Dermis blood vessel endothelial cell (primary cell): ENCODE measurements at regions not wholly inside any gene's neighbourhood (a gene's known extent, or its start where the extent isn't known, plus 50 kb on each side); places are given as distances from the start of the nearest gene placed in this dataset.
"Not testable (repeated sequence)": the region's sequence is repeated elsewhere in the genome, so short reads cannot be mapped to it uniquely, and the experiment has no call there.

Experiments
- DNase-seq: peaks from one replicate; pipeline ENCODE4 v3.0.0; 2010

- DNase-seq = no peak
Measured at GRCh38 chr7:116342125-116342524, 131.8 kb downstream of the TES start.

DNA sequence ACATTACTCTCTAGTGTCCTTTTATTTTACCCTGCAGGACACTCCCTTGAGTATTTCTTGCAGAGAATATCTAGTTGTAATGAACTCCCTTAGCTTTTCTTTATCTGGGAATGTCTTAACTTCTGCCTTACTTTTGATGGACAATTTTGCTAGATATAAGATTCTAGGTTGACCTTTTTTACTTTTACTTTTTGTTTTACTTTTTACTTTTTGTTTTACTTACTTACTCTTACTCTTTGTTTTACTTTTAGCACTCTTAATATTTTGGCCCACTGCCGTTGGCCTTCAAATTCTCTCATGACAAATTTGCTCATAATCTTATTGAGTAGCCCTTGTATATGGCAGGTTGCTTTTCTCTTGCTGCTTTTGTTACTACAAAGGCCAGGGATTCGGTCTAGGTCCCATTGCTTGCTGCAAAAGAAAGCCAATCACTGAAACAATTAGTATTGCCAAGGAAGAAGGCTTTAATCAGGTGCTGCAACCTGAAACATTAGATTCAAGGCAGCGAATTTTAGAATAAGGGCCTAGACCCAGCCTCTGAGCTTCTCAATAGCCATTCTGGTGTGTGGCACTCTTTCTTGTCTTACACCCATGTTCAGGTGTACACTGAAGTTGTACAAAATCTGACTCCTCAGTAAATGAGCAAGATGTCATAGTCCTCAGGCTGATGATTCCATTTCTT is 137.0 kb downstream of the TES start:
- DNase-seq = no peak

DNA sequence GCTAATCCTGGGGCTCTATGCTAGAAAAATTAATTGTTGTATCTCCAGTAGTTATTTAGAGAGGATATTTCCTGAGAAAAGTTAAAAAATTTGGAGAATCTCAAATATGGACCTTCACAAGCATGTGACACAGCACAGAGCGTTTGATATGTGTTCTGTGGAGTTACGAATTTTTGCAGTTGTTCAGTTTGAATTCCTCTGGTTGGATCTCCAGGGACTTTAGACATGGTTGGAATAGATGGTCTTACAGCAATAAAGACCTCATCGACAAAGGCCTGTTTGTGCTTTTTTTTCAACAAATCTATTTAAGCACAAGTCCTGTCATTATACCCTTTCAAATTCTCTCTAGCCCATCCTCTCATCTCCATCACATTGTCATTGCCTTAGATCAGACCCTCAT is 138.0 kb downstream of the TES start:
- no peak for DNase-seq

DNA sequence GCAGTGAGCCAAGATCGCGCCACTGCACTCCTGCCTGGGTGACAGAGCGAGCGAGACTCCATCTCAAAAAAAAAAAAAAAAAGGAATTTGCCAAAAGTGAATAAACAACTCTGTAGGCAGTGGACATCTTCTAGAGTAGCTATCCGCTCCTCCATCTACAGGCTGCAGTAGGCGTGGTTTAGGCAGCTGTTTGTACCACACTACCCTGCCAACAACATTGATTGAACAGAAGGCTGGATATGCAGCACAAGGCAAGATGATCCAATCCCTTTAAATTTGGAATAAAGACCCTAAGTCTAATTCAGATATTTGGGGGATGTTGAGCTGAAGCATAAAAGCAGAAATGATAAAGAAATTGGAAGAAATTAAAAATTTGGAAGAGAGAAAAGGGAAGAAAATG is 141.6 kb downstream of the TES start:
- DNase-seq = no peak

- DNase-seq = peak; percentile 89
Measured at GRCh38 chr7:116353647-116354046, 143.3 kb downstream of the TES start.

DNA sequence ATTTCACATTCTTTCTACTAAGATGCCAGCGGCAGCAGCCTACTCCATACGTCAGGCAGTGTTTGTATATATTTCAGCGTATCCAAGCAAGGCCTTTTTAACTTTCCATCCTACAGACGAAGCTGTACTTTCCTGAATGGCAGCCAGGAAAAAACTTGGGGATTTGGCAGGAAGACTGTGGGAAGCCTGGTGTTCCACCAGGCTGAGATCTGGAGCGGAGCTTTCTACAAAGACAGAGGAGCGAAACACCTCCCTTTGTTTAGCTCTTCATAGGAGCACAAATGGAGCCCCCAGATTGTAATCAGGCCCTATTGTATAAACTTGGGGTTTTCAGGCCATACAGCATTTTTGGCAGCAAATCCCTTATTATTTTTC is 143.8 kb downstream of the TES start:
- peak; percentile 99 for DNase-seq

DNA sequence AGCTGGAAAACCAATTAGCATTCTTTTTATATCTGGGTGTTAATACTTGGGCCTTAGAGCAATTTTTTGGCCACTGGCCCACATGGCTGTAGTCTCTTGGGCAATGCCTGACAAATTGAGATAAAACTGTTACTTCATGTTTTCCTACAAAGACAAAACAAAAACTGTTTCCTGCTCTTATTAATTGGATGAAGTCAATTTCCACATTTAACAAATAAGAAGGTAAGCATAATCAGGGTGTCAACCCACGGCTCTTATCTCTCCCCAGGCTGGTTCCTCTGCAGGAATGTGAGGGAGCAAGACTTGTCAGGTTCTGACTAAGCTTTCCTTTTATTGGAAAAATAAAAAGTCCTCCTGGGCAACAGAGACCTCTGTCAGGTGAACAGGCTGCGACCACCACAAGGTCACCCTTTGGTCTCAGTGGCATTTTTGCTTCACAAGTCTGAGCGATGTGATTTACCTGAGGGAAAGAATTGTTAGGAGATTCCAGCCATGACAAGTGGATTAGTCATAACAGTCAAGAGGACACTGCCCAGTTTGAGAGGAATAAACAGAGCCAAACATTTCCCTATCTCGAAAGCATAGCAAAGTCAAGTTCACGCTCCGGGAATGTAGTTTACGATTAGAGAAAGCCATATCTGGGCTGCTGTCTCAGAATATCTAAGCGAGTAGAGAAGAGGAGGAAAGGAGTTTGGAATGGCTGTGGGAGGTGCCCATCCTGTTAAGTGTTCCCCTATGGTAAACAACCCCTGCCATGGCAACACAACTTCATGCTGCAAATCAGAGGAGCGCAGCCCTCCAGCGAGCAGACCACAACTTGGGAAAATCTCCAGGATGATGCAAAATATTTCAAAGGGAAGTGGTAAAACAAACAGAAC is 144.4 kb downstream of the TES start:
- peak; percentile 99 for DNase-seq

GRCh38 chr7:116355424-116355765 is 144.1 kb upstream of the CAV2 start:
- no peak for DNase-seq

GRCh38 chr7:116356333-116356965 is 143.1 kb upstream of the CAV2 start:
- DNase-seq = peak; percentile 60

DNA sequence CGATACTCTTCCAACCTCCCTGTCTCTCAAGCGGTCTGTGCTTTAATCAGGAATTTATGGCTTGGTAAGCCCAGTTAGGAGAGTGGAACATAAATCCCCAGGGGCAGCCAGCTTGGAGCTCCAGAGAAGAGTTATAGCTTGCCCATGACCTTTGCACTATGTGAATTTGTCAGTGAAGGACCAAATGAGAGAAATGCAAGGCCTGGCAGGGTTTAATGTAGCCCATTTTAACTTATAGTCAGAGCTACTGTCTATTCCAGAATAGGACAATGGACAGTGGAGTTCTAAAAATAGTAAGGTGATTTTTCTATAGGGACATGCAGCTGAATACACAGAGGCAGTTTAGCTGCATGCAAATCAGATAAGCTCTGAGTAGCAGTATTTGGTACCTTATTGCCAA is 142.6 kb upstream of the CAV2 start:
- peak; percentile 57 for DNase-seq

- DNase-seq = peak; percentile 70
Measured at GRCh38 chr7:116357781-116358670, 141.5 kb upstream of the CAV2 start.

GRCh38 chr7:116361767-116362166 is 137.8 kb upstream of the CAV2 start:
- no peak for DNase-seq

DNA sequence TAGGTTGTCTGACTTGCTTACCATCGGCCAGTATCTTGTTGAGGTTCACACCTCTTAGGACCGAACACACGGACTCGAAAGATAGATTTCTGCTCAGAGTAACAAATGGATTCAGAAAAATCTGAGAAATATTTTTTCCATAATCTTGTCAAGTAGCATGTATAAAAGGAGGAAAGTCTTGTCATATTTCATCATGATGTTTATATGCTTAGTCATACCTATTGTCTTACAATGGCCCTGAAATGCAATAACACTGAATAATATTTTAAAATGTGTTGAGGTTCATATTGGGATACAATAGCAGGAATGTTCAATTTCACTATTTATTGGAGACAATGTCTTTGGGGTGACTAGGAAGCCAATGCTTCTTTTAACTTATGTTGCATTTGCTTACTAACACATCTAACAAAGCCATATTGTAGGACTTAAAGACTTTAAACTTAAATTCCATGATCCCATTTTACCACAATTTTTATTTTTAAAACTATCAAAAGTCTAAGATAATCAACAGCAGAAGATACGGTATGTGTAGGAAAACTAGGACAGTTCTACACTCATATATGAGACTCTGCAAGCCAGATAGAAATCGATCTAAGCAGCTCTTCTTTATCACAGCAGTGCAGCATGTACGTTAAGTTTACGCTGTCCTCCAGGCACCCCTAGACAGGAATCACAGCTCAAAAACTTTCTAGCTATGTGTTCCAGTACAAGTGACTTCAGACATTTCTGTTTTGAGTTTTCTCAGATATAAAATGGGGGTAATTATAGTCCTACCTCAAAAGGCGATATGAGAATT is 135.7 kb upstream of the CAV2 start:
- DNase-seq = peak; percentile 67

GRCh38 chr7:116364469-116364868 is 135.1 kb upstream of the CAV2 start:
- no peak for DNase-seq

DNA sequence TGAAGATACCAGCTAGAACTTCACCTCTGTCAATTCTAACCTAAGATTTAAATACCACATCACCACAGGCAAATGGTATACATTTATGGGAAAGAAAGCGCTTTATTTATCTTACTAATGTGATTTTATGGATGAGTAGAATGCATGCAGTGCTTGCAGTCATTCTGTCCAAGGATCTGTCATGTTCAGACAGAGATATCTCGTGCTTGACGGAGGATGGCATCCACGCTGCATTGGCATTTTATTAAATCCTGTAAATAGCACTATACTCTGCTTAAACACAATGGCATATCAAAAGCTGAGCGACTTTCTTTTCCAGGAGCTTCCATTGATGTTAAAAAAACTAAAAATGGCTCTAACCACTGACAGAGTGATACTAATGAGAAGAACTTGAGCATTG is 133.7 kb upstream of the CAV2 start:
- DNase-seq = no peak

DNA sequence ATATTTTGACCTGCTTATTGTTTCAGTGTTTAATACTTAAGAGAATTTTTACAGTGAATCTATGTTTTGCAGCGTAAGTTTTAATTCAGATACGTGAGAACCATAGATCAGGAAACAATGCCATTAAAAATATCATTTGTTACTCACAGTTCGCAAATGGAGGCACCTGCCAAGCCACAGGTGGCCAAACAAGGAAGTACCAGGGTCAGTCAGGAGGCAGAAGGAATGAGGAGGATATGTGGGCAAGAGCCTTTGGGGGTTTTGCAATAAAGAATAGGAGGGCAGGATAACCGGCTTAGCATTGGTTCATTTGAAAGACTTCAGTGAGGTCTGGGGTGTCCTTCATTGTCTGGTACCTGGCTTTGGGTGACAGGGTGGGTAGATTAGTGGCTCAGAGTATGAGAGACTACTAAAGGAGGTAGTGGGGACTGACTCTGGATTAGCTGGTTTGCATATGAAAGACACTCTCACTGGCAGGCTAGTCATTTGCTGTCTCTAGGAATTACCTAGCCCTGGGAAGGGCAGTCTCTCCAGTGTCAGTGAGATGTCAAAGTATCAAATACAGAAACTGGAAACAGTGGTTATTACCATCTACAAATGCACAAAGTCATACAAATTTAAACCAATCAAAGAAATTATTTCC is 132.2 kb upstream of the CAV2 start:
- DNase-seq = no peak

GRCh38 chr7:116368965-116369364 is 130.6 kb upstream of the CAV2 start:
- no peak for DNase-seq

- not testable (repeated sequence) for DNase-seq
Measured at GRCh38 chr7:116371536-116371935, 128.0 kb upstream of the CAV2 start.

GRCh38 chr7:116373229-116373628 is 126.3 kb upstream of the CAV2 start:
- DNase-seq = not testable (repeated sequence)

- DNase-seq = peak; percentile 42
Measured at GRCh38 chr7:116377721-116378120, 121.8 kb upstream of the CAV2 start.

DNA sequence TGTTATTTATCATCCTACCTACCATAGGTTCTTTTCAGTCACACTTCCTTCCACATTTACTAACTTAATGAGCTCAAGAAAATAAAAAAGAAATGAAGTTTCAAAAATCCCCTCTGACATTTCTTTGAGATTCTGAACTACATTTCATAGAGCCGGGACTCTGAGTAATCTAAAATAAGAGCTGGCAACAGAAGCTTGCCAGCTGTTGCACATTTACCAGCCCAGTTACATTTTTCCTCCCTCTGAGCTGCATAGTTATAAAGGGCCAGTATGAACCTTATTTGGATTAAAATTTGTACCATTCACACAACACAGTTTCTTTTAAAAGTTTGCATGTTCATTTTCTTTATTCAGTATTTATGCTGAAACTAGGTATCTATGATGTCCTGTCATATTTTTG is 119.5 kb upstream of the CAV2 start:
- no peak for DNase-seq
